BLaER1 treated with 17β-estradiol and CSF1 and Interleukin-3, amounts not matched to agents 10 nM and 100 nM (cell line): ENCODE measurements at regions not wholly inside any gene's neighbourhood (a gene's known extent, or its start where the extent isn't known, plus 50 kb on each side); places are given as distances from the start of the nearest gene placed in this dataset.

Source experiments
- H3K27ac ChIP-seq, 11 experiments: shearing (Covaris generic); formaldehyde crosslinking; 2 replicates each; pipeline ENCODE4 v1.8.1; 2022
- H3K27me3 ChIP-seq, 11 experiments: shearing (Covaris generic); formaldehyde crosslinking; 2 replicates each; pipeline ENCODE4 v1.8.1; 2022
- H3K36me3 ChIP-seq, 11 experiments: shearing (Covaris generic); formaldehyde crosslinking; 2 replicates each; pipeline ENCODE4 v1.8.1; 2022
- H3K4me1 ChIP-seq, 10 experiments: shearing (Covaris generic); formaldehyde crosslinking; 2 replicates each; pipeline ENCODE4 v1.8.1; 2022
- H3K4me2 ChIP-seq, 11 experiments: shearing (Covaris generic); formaldehyde crosslinking; 2 replicates each; pipeline ENCODE4 v1.8.1; 2022
- H3K4me3 ChIP-seq, 10 experiments: shearing (Covaris generic); formaldehyde crosslinking; 2 replicates each; pipeline ENCODE4 v1.8.1; 2022
- H3K9ac ChIP-seq, 11 experiments: shearing (Covaris generic); formaldehyde crosslinking; 2 replicates each; pipeline ENCODE4 v1.8.1; 2022
- H3K9me3 ChIP-seq, 11 experiments: shearing (Covaris generic); formaldehyde crosslinking; replicated peaks in 1 of 11; 2 replicates each; pipeline ENCODE4 v1.8.1; 2022
- H4K20me1 ChIP-seq, 11 experiments: shearing (Covaris generic); formaldehyde crosslinking; 2 replicates each; pipeline ENCODE4 v1.8.1; 2022
- Cebpa-rat ChIP-seq, 11 experiments: shearing (Covaris generic); IDR thresholded peaks; 2 replicates each; pipeline ENCODE4 v1.8.1; 2022

DNA sequence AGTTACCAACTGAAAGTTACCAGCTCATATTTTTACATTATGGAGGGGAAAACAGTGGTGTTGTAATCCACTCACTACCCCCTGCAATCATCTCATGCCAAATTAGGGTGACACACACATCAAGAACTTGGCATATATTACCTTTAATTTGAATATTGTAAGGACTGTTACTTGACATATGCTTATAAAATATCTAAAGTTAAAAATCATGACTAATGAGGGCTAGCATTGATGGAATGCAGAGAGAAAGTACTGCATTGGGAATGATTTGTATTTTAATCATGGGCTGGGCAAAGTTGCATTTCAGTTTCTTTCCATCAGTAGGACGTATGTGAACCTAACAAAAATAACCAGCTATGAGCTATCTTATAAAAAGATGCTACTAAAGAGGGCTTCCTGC lies 517.5 kb upstream of the GRIA3 start:
- TF ChIP-seq Cebpa-rat (IDR thresholded peaks at IDR 0.05): no peak
- Histone ChIP-seq H3K9me3 (no peaks in the 10 kb centered on the region), H3K4me1 (no peaks in the 10 kb centered on the region), H3K27ac (no peak overlapping the region), H3K27me3 (peaks cover 45 to 99% (median 97%) of the 10 kb centered on the region in 11 experiments), H3K4me3 (no peak overlapping the region), H3K4me2 (no peak overlapping the region), H3K36me3 (no peaks in the 10 kb centered on the region), H3K9ac (no peak overlapping the region), H4K20me1 (no peaks in the 10 kb centered on the region)

- no peak overlapping the region for H3K4me2 ChIP-seq
- no peaks in the 10 kb centered on the region for H3K4me1 ChIP-seq
These were observed 516.4 kb upstream of the GRIA3 start for GRCh38 chrX:122667667-122668066.

DNA sequence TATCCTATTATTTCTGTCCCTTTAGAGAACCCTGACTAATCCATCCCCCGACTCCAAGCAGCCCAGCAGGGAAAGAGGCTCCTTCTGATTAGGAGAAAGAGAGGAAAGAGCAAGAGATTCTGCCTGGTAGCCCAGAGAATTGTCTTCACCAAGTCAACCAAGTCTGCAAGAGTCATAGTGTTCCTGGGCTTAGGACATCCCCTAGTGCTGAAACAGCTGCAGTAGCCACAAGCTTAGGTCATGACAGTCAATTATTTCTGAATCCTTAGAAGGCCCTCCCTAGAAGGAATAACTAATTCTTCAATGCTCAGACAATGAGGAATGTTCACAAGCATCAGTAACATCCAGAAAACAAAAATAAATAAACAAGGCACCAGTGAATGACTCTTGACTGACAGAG lies 480.3 kb upstream of the GRIA3 start:
- H3K4me3 ChIP-seq: no peak overlapping the region
- H3K4me1 ChIP-seq: no peaks in the 10 kb centered on the region
- no peak overlapping the region for H3K27ac ChIP-seq
- peaks cover 7 to 29% (median 20%) of the 10 kb centered on the region in 11 experiments; a peak in 19 of 22 replicates for H3K9me3 ChIP-seq
- no peak overlapping the region for H3K4me2 ChIP-seq
- no peaks in the 10 kb centered on the region for H3K36me3 ChIP-seq
- no peak for TF ChIP-seq Cebpa-rat (IDR thresholded peaks at IDR 0.05)
- no peaks in the 10 kb centered on the region for H4K20me1 ChIP-seq
- H3K9ac ChIP-seq: no peak overlapping the region
- peaks cover 14 to 72% (median 54%) of the 10 kb centered on the region in 11 experiments; a peak in 19 of 22 replicates for H3K27me3 ChIP-seq

More at GRCh38 chrX:122667667-122668066, 516.4 kb upstream of the GRIA3 start:
- no peaks in the 10 kb centered on the region; a peak in 1 of 22 replicates for H3K9me3 ChIP-seq
- no peak overlapping the region for H3K27ac ChIP-seq
- no peak overlapping the region for H3K9ac ChIP-seq
- H3K4me3 ChIP-seq: no peak overlapping the region
- peaks cover 43 to 99% (median 97%) of the 10 kb centered on the region in 11 experiments for H3K27me3 ChIP-seq
- H4K20me1 ChIP-seq: no peaks in the 10 kb centered on the region
- TF ChIP-seq Cebpa-rat (IDR thresholded peaks at IDR 0.05): no peak
- no peaks in the 10 kb centered on the region for H3K36me3 ChIP-seq

DNA sequence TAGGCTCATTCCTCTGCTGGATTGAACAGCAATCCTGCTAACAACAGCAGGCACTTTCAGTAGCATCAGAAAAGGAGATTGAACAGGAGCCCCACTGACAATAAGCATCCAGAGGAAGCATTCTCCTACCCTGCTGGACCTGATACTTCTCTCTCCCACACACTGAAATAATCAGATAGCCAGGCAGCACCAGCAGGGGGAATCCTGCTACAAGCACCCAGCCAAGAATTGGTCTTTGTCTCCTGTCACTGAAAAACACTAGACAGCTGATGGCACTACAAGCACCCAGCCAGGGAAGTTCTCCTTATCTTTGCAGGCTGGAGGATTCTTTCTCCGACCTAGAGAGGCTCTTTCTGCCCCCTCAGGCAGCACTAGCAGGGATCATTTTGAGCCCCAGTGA lies 444.3 kb upstream of the GRIA3 start:
- Histone ChIP-seq H3K9ac (no peak overlapping the region), H3K9me3 (peaks cover 0 to 12% (median 3%) of the 10 kb centered on the region in 11 experiments; a peak in 12 of 22 replicates), H3K27ac (no peak overlapping the region), H3K4me2 (no peak overlapping the region), H3K36me3 (no peaks in the 10 kb centered on the region), H4K20me1 (no peaks in the 10 kb centered on the region), H3K4me3 (no peak overlapping the region), H3K27me3 (peaks cover 0 to 60% (median 35%) of the 10 kb centered on the region in 11 experiments; a peak in 19 of 22 replicates), H3K4me1 (no peaks in the 10 kb centered on the region)
- TF ChIP-seq Cebpa-rat (IDR thresholded peaks at IDR 0.05): no peak

DNA sequence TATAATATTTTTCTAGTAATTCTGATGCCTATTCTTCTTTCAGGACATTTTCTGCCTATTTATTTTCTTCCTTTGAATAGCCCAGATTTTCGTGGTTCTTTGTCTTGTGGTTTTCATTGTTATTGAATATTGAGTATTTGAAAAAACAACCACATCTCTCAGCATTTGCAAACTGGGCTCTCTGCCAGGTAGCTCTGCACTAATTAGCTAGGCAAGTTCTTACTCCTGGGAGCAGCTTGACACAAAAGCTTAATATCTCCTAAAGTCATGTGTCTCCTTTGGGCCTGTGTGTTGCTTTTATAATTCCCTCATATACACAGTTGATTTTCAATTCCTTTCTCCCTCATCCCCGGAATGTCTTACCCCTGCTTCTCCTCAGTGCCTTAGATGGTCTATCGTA lies 413.5 kb upstream of the GRIA3 start:
- Histone ChIP-seq H3K4me2 (no peak overlapping the region), H3K27me3 (peaks cover 35 to 100% (median 94%) of the 10 kb centered on the region in 11 experiments), H3K9ac (no peak overlapping the region), H3K9me3 (peaks cover 1 to 17% (median 5%) of the 10 kb centered on the region in 11 experiments; a peak in 10 of 22 replicates), H3K4me3 (no peak overlapping the region), H3K36me3 (no peaks in the 10 kb centered on the region), H3K27ac (no peak overlapping the region), H3K4me1 (no peaks in the 10 kb centered on the region), H4K20me1 (no peaks in the 10 kb centered on the region)
- TF ChIP-seq Cebpa-rat (IDR thresholded peaks at IDR 0.05): no peak

DNA sequence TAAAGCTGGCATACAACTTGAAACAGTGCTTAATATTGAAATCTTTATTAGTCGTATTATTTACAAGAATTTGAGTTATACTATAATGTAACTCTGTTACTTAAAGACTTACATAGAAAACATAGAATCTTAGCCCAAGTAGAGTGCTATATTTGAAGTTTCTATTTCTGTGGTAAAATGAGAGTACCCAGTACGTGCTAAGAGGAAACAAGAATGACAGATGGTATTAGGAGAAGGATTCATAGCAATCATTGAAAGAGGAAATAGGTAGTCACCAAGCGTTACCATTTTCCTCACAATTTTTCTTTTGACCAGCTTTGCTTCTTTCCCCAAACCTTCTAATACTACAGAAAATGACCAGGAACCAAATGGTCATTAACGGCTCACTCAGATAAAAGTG lies 412.1 kb upstream of the GRIA3 start:
- TF ChIP-seq Cebpa-rat (IDR thresholded peaks at IDR 0.05): no peak
- H3K4me2 ChIP-seq: no peak overlapping the region
- H3K9ac ChIP-seq: no peak overlapping the region
- peaks cover 44 to 100% (median 94%) of the 10 kb centered on the region in 11 experiments for H3K27me3 ChIP-seq
- H3K4me3 ChIP-seq: no peak overlapping the region
- no peaks in the 10 kb centered on the region for H4K20me1 ChIP-seq
- no peak overlapping the region for H3K27ac ChIP-seq
- H3K9me3 ChIP-seq: peaks cover 0 to 18% (median 9%) of the 10 kb centered on the region in 11 experiments; a peak in 14 of 22 replicates
- H3K4me1 ChIP-seq: no peaks in the 10 kb centered on the region
- no peaks in the 10 kb centered on the region for H3K36me3 ChIP-seq

DNA sequence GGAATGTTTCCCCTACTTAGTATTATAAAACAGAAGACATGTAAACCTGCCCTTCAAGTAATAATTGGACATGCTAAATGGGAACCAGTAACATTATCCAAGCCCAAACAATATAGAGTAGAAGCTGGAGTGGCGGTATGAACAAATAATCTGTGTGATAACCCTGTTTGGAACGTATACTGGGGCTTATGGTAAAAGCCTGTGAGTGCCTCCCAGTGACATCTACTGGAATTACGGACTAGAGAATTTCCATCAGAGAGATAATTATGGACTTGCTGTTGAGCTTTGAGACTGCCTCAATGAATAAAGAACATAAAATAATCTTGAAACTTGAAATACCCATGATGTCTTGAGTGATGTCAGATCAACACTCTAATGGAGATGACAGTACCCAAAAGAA lies 406.3 kb upstream of the GRIA3 start:
- no peak overlapping the region for H3K27ac ChIP-seq
- H3K36me3 ChIP-seq: no peaks in the 10 kb centered on the region

DNA sequence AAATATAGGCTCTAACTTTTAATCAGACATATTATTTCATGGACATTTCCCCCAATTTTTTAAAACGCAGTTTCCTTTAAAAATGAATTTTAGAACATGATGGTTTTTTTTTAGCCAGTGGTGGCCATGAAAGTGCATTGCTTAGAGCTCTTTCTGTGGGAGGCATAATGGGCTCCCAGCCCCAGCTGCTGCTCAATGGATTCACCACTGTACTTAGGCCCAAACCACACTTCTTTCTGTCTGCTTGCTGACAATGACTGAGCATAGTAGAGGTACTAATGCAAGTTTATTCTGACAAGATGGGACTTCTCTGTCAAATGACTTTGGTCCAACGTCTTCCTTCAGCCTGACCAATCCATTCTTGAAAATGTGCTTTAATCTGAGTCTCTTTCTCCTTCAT lies 400.2 kb upstream of the GRIA3 start:
- no peak for TF ChIP-seq Cebpa-rat (IDR thresholded peaks at IDR 0.05)
- Histone ChIP-seq H3K27me3 (peaks cover 17 to 98% (median 86%) of the 10 kb centered on the region in 11 experiments; a peak in 21 of 22 replicates), H4K20me1 (no peaks in the 10 kb centered on the region), H3K27ac (no peak overlapping the region), H3K4me1 (no peaks in the 10 kb centered on the region), H3K4me3 (no peak overlapping the region), H3K9me3 (peaks cover 0 to 21% (median 9%) of the 10 kb centered on the region in 11 experiments; a peak in 15 of 22 replicates), H3K4me2 (no peak overlapping the region), H3K36me3 (no peaks in the 10 kb centered on the region), H3K9ac (no peak overlapping the region)

More for the DNA sequence above, 406.3 kb upstream of the GRIA3 start:
- Histone ChIP-seq H3K4me1 (no peaks in the 10 kb centered on the region), H3K4me3 (no peak overlapping the region), H3K4me2 (no peak overlapping the region), H3K27me3 (peaks cover 47 to 100% (median 93%) of the 10 kb centered on the region in 11 experiments), H4K20me1 (no peaks in the 10 kb centered on the region), H3K9ac (no peak overlapping the region), H3K9me3 (peaks cover 0 to 19% (median 9%) of the 10 kb centered on the region in 11 experiments; a peak in 14 of 22 replicates)
- TF ChIP-seq Cebpa-rat (IDR thresholded peaks at IDR 0.05): no peak

GRCh38 chrX:122787231-122787630 lies 396.8 kb upstream of the GRIA3 start:
- peaks cover 0 to 21% (median 9%) of the 10 kb centered on the region in 11 experiments; a peak in 15 of 22 replicates for H3K9me3 ChIP-seq
- no peak for TF ChIP-seq Cebpa-rat (IDR thresholded peaks at IDR 0.05)

GRCh38 chrX:122788216-122788615 lies 395.9 kb upstream of the GRIA3 start:
- H4K20me1 ChIP-seq: no peaks in the 10 kb centered on the region
- peaks cover 13 to 98% (median 86%) of the 10 kb centered on the region in 11 experiments for H3K27me3 ChIP-seq
- no peak for TF ChIP-seq Cebpa-rat (IDR thresholded peaks at IDR 0.05)
- no peak overlapping the region for H3K9ac ChIP-seq
- H3K9me3 ChIP-seq: peaks cover 0 to 21% (median 9%) of the 10 kb centered on the region in 11 experiments; a peak in 15 of 22 replicates
- H3K4me1 ChIP-seq: no peaks in the 10 kb centered on the region
- no peak overlapping the region for H3K27ac ChIP-seq
- no peaks in the 10 kb centered on the region for H3K36me3 ChIP-seq
- H3K4me2 ChIP-seq: no peak overlapping the region
- H3K4me3 ChIP-seq: no peak overlapping the region

More at GRCh38 chrX:122787231-122787630, 396.8 kb upstream of the GRIA3 start:
- Histone ChIP-seq H3K9ac (no peak overlapping the region), H3K27me3 (peaks cover 18 to 98% (median 86%) of the 10 kb centered on the region in 11 experiments), H3K4me1 (no peaks in the 10 kb centered on the region), H3K27ac (no peak overlapping the region), H3K4me2 (no peak overlapping the region), H4K20me1 (no peaks in the 10 kb centered on the region), H3K36me3 (no peaks in the 10 kb centered on the region), H3K4me3 (no peak overlapping the region)
